Natural killer cell (primary cell): ENCODE measurements at regions not wholly inside any gene's neighbourhood (a gene's known extent, or its start where the extent isn't known, plus 50 kb on each side); places are given as distances from the start of the nearest gene placed in this dataset.

Experiments used
- ATAC-seq, 3 donors: fragments of 150-1000 bp in 2 of 3; fragments of 200-7000 bp in 1 of 3; cut with Tn5 transposase; 1 replicate in 1 of 3; 2 replicates in 2 of 3; pipeline ENCODE4 v1.10.0; 2021; ENCODE audit warnings: mild to moderate bottlenecking in 2 of 3, moderate library complexity in 2 of 3
- DNase-seq, 2 donors: peaks; one replicate each; pipeline versions ENCODE4 v3.0.0 to v3.0.0-alpha.2; 2013 to 2021; ENCODE audit warnings: mixed read lengths in 1 of 2
- H3K27ac ChIP-seq: one replicate; pipeline ENCODE4 v1.5.1; 2013; ENCODE audit warnings: mild to moderate bottlenecking, low read length
- H3K27me3 ChIP-seq: one replicate; pipeline ENCODE4 v1.6.1; 2013; ENCODE audit warnings: low read length; ENCODE audit not compliant: control insufficient read depth, insufficient read depth
- H3K36me3 ChIP-seq: one replicate; pipeline ENCODE4 v1.6.1; 2013; ENCODE audit warnings: low read length; ENCODE audit not compliant: control insufficient read depth, insufficient read depth
- H3K4me1 ChIP-seq: one replicate; pipeline ENCODE4 v1.6.1; 2013; ENCODE audit warnings: low read length; ENCODE audit not compliant: control insufficient read depth, insufficient read depth
- H3K4me3 ChIP-seq: one replicate; pipeline ENCODE4 v1.5.1; 2013; ENCODE audit warnings: low read length
- H3K9me3 ChIP-seq: one replicate; pipeline ENCODE4 v1.6.1; 2013; ENCODE audit warnings: low read length; ENCODE audit not compliant: control insufficient read depth, insufficient read depth
- H3K27ac Mint-ChIP-seq, 2 donors: one replicate each; pipeline ENCODE4 v1.8.0; 2022; ENCODE audit warnings: mild to moderate bottlenecking in 2 of 2, mixed read lengths in 2 of 2, moderate library complexity in 1 of 2
- H3K27me3 Mint-ChIP-seq, 2 donors: one replicate each; pipeline ENCODE4 v1.8.0; 2022; ENCODE audit warnings: low read depth in 2 of 2, mixed read lengths in 2 of 2
- H3K36me3 Mint-ChIP-seq: one replicate; pipeline ENCODE4 v1.8.0; 2022; ENCODE audit warnings: mixed read lengths
- H3K4me1 Mint-ChIP-seq, 2 donors: one replicate each; pipeline ENCODE4 v1.8.0; 2022; ENCODE audit warnings: mixed read lengths in 2 of 2
- H3K4me3 Mint-ChIP-seq: one replicate; pipeline ENCODE4 v1.8.0; 2022; ENCODE audit warnings: mild to moderate bottlenecking, moderate library complexity, mixed read lengths
- H3K9me3 Mint-ChIP-seq, 2 donors: one replicate each; pipeline ENCODE4 v1.8.0; 2022; ENCODE audit warnings: mixed read lengths in 2 of 2
- CTCF ChIP-seq: fragments of 200-600 bp; IDR thresholded peaks from one replicate; pipeline ENCODE4 v1.8.0; 2022; ENCODE audit warnings: antibody characterized with exemption
- WGBS: methylation state at CpG from one replicate; pipeline ENCODE4 v1.1.7; 2013; ENCODE audit warnings: missing lambda C conversion rate; ENCODE audit not compliant: insufficient coverage; 5-methylcytosine and 5-hydroxymethylcytosine counted together
- intact Hi-C: fragments of 100-400 bp; cut with micrococcal nuclease; formaldehyde crosslinking; loops from one replicate; pipeline ENCODE4 v1.14.2; 2022

GRCh38 chr9:103721056-103721455 is 373.1 kb upstream of the SMC2 start:
- intact Hi-C loops = no loop called here
- Mint-ChIP-seq H3K27me3 (no peaks in the 10 kb centered on the region), H3K36me3 (peaks cover 5% of the 10 kb centered on the region), H3K9me3 (peaks cover 15 to 25% of the 10 kb centered on the region in 2 donors), H3K4me3 (no peak overlapping the region), H3K4me1 (no peaks in the 10 kb centered on the region), H3K27ac (no peak overlapping the region)
- Histone ChIP-seq H3K4me1 (no peaks in the 10 kb centered on the region), H3K36me3 (no peaks in the 10 kb centered on the region), H3K27ac (no peak overlapping the region), H3K4me3 (no peak overlapping the region), H3K27me3 (no peaks in the 10 kb centered on the region), H3K9me3 (peaks cover 5% of the 10 kb centered on the region)
- ATAC-seq (no peak), DNase-seq (no peak)
- no peak for TF ChIP-seq CTCF
- WGBS = 79% methylated on average over 1 of the region's 2 CpGs

- TF ChIP-seq CTCF = no peak
- H3K4me3 Mint-ChIP-seq = no peak overlapping the region
- intact Hi-C loops = no loop called here
- no peak for DNase-seq
- H3K27ac Mint-ChIP-seq = no peak overlapping the region
- WGBS = 98% methylated on average over 2 of the region's 3 CpGs
- Histone ChIP-seq H3K9me3 (no peaks in the 10 kb centered on the region), H3K27ac (no peak overlapping the region), H3K27me3 (no peaks in the 10 kb centered on the region), H3K4me1 (no peaks in the 10 kb centered on the region), H3K36me3 (no peaks in the 10 kb centered on the region), H3K4me3 (no peak overlapping the region)
- peaks cover 9 to 20% of the 10 kb centered on the region in 2 donors for H3K9me3 Mint-ChIP-seq
- no peaks in the 10 kb centered on the region for H3K36me3 Mint-ChIP-seq
- no peaks in the 10 kb centered on the region for H3K27me3 Mint-ChIP-seq
- no peaks in the 10 kb centered on the region for H3K4me1 Mint-ChIP-seq
- no peak for ATAC-seq
These were observed 363.2 kb upstream of the SMC2 start for GRCh38 chr9:103730866-103731265.

GRCh38 chr9:103731541-103731940 is 362.6 kb upstream of the SMC2 start:
- no peaks in the 10 kb centered on the region for H3K27me3 ChIP-seq
- intact Hi-C loops = no loop called here
- H3K4me3 ChIP-seq = no peak overlapping the region
- DNase-seq (no peak), ATAC-seq (no peak)
- H3K4me3 Mint-ChIP-seq = no peak overlapping the region
- no peaks in the 10 kb centered on the region for H3K4me1 Mint-ChIP-seq
- no peak overlapping the region for H3K27ac ChIP-seq
- WGBS = 100% methylated on average over 1 of the region's 2 CpGs
- TF ChIP-seq CTCF = no peak
- H3K27me3 Mint-ChIP-seq = no peaks in the 10 kb centered on the region
- peaks cover 9 to 20% of the 10 kb centered on the region in 2 donors for H3K9me3 Mint-ChIP-seq
- no peaks in the 10 kb centered on the region for H3K36me3 ChIP-seq
- no peaks in the 10 kb centered on the region for H3K9me3 ChIP-seq
- no peak overlapping the region for H3K27ac Mint-ChIP-seq
- H3K4me1 ChIP-seq = no peaks in the 10 kb centered on the region
- no peaks in the 10 kb centered on the region for H3K36me3 Mint-ChIP-seq

DNA sequence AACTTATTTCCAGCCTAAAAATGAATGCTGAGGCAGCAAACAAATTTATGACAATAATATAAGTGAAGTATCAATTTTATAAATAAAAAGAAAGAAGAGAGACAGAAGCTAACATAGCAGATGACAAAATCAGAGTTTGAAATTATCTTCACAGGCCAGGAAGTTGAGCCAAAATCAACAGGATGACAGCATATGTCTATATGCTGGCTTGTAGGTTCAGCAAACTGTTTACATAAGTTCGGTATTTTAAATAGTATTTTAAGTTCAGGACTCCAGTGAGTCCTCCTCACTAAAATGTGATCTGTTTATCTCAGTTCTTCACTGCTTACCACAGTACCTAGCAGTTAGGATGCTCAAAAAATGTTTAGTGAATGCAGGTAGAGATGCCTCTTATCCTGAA is 359.6 kb upstream of the SMC2 start:
- Histone ChIP-seq H3K36me3 (no peaks in the 10 kb centered on the region), H3K4me1 (no peaks in the 10 kb centered on the region), H3K4me3 (no peak overlapping the region), H3K9me3 (no peaks in the 10 kb centered on the region), H3K27me3 (no peaks in the 10 kb centered on the region), H3K27ac (no peak overlapping the region)
- Mint-ChIP-seq H3K4me3 (no peak overlapping the region), H3K27me3 (no peaks in the 10 kb centered on the region), H3K9me3 (peaks cover 10% of the 10 kb centered on the region in 2 donors), H3K27ac (no peak overlapping the region), H3K4me1 (no peaks in the 10 kb centered on the region), H3K36me3 (no peaks in the 10 kb centered on the region)
- TF ChIP-seq CTCF = no peak
- DNase-seq (no peak), ATAC-seq (no peak)
- 100% methylated on average over 1 of the region's 1 CpG for WGBS
- intact Hi-C loops = no loop called here
